GM23338 (cell line): ENCODE measurements at regions not wholly inside any gene's neighbourhood (a gene's known extent, or its start where the extent isn't known, plus 50 kb on each side); places are given as distances from the start of the nearest gene placed in this dataset.

ENCODE experiments used
- ATAC-seq: fragments of 200-7000 bp; cut with Tn5 transposase; 3 replicates; pipeline ENCODE4 v1.9.1; 2020
- DNase-seq: peaks from one replicate; pipeline ENCODE4 v3.0.0-alpha.2; 2015; ENCODE audit warnings: low spot score
- H2AFZ ChIP-seq: fragments of 200-600 bp; sonication (generic); 2 replicates; pipeline ENCODE4 v1.8.0; 2016; ENCODE audit warnings: antibody characterized with exemption, mild to moderate bottlenecking, moderate library complexity
- H3F3A ChIP-seq: fragments of 200-600 bp; sonication (generic); replicated peaks from 2 replicates; pipeline ENCODE4 v1.8.0; 2017; ENCODE audit warnings: antibody characterized with exemption, mixed run types, low read depth
- H3K27ac ChIP-seq: fragments of 200-600 bp; sonication (generic); 2 replicates; pipeline ENCODE4 v1.6.1; 2016; ENCODE audit warnings: low read depth
- H3K27me3 ChIP-seq: fragments of 200-600 bp; sonication (generic); 2 replicates; pipeline ENCODE4 v1.8.0; 2016; ENCODE audit warnings: mild to moderate bottlenecking, mixed run types, moderate library complexity; ENCODE audit not compliant: insufficient read depth
- H3K36me3 ChIP-seq: fragments of 200-600 bp; sonication (generic); 2 replicates; pipeline ENCODE4 v1.8.0; 2016; ENCODE audit warnings: mild to moderate bottlenecking; ENCODE audit not compliant: insufficient read depth
- H3K4me1 ChIP-seq: fragments of 200-600 bp; sonication (generic); 2 replicates; pipeline ENCODE4 v1.8.0; 2016; ENCODE audit warnings: mild to moderate bottlenecking, moderate library complexity; ENCODE audit not compliant: insufficient read depth
- H3K4me2 ChIP-seq: fragments of 200-600 bp; sonication (generic); 2 replicates; pipeline ENCODE4 v1.7.1; 2017; ENCODE audit warnings: mixed run types
- H3K4me3 ChIP-seq: fragments of 200-600 bp; sonication (generic); 2 replicates; pipeline ENCODE4 v1.6.1; 2016; ENCODE audit warnings: mixed run types
- H3K79me2 ChIP-seq: fragments of 200-600 bp; sonication (generic); replicated peaks from 2 replicates; pipeline ENCODE4 v1.8.0; 2017; ENCODE audit warnings: mild to moderate bottlenecking; ENCODE audit not compliant: insufficient read depth
- H3K9me2 ChIP-seq: fragments of 200-600 bp; sonication (generic); 2 replicates; pipeline ENCODE4 v1.8.0; 2017; ENCODE audit not compliant: insufficient read depth
- H4K20me1 ChIP-seq: fragments of 200-600 bp; sonication (generic); replicated peaks from 2 replicates; pipeline ENCODE4 v1.8.0; 2017; ENCODE audit warnings: mild to moderate bottlenecking; ENCODE audit not compliant: insufficient read depth
- H3K27ac Mint-ChIP-seq: 2 replicates; pipeline ENCODE4 v1.8.0; 2020; ENCODE audit warnings: inconsistent platforms, mild to moderate bottlenecking, moderate library complexity, mixed read lengths
- H3K27me3 Mint-ChIP-seq: 3 replicates; pipeline ENCODE4 v1.8.0; 2022; ENCODE audit warnings: low read depth, mild to moderate bottlenecking, moderate library complexity, mixed read lengths, inconsistent platforms; ENCODE audit not compliant: insufficient read depth, poor library complexity
- H3K36me3 Mint-ChIP-seq: 3 replicates; pipeline ENCODE4 v1.8.0; 2021; ENCODE audit warnings: low read depth, mild to moderate bottlenecking, inconsistent platforms, moderate library complexity, mixed read lengths
- H3K4me1 Mint-ChIP-seq: 3 replicates; pipeline ENCODE4 v1.8.0; 2020; ENCODE audit warnings: mild to moderate bottlenecking, inconsistent platforms, mixed read lengths
- H3K4me3 Mint-ChIP-seq: 3 replicates; pipeline ENCODE4 v1.8.0; 2021; ENCODE audit warnings: moderate library complexity, mild to moderate bottlenecking, inconsistent platforms, mixed read lengths
- H3K9me3 Mint-ChIP-seq: 3 replicates; pipeline ENCODE4 v1.8.0; 2020; ENCODE audit warnings: moderate library complexity, mild to moderate bottlenecking, inconsistent platforms, mixed read lengths
- CREB1 ChIP-seq: fragments of 250-450 bp; sonication (Bioruptor Pico); IDR thresholded peaks from 2 replicates; pipeline ENCODE4 v1.5.0; 2020; ENCODE audit warnings: low read depth, mild to moderate bottlenecking, moderate library complexity
- CTCF ChIP-seq, 2 experiments: fragments of 200-600 bp in 1 of 2; sonication (generic) in 1 of 2; conservative IDR thresholded peaks; 2 replicates each; pipeline versions ENCODE4 v1.5.1 to v1.6.1; 2016 to 2017; ENCODE audit warnings: antibody characterized with exemption in 2 of 2, low read depth in 2 of 2, mild to moderate bottlenecking in 2 of 2, moderate library complexity in 1 of 2
- ETS1 ChIP-seq: IDR thresholded peaks from 2 replicates; pipeline ENCODE4 v1.6.1; 2016; ENCODE audit warnings: antibody characterized with exemption
- EZH2 ChIP-seq: fragments of 200-600 bp; sonication (generic); IDR thresholded peaks from one replicate; pipeline ENCODE4 v1.8.0; 2017; ENCODE audit warnings: antibody characterized with exemption, mild to moderate bottlenecking, low read depth; ENCODE audit not compliant: unreplicated experiment
- EZH2phosphoT487 ChIP-seq: fragments of 200-600 bp; sonication (generic); IDR thresholded peaks from one replicate; pipeline ENCODE4 v1.8.1; 2018; ENCODE audit warnings: antibody characterized with exemption; ENCODE audit not compliant: unreplicated experiment
- JUNB ChIP-seq: IDR thresholded peaks from one replicate; pipeline ENCODE4 v1.6.1; 2016; ENCODE audit warnings: antibody characterized with exemption; ENCODE audit not compliant: unreplicated experiment
- NANOG ChIP-seq: IDR thresholded peaks from 2 replicates; pipeline ENCODE4 v1.6.1; 2016; ENCODE audit warnings: antibody characterized with exemption, borderline replicate concordance
- POLR2AphosphoS5 ChIP-seq: IDR thresholded peaks from 2 replicates; pipeline ENCODE4 v1.6.1; 2016; ENCODE audit warnings: antibody characterized with exemption, low read depth
- REST ChIP-seq: IDR thresholded peaks from one replicate; pipeline ENCODE4 v1.6.1; 2018; ENCODE audit warnings: antibody characterized with exemption; ENCODE audit not compliant: unreplicated experiment
- STAT1 ChIP-seq: IDR thresholded peaks from one replicate; pipeline ENCODE4 v1.6.1; 2016; ENCODE audit warnings: antibody characterized with exemption; ENCODE audit not compliant: unreplicated experiment
- ZNF114 ChIP-seq: fragments of 250-450 bp; sonication (Bioruptor Pico); IDR thresholded peaks from 2 replicates; pipeline ENCODE4 v1.5.0; 2020; ENCODE audit warnings: mild to moderate bottlenecking, moderate library complexity
- ZNF331 ChIP-seq: fragments of 250-450 bp; sonication (Bioruptor Pico); IDR thresholded peaks from 2 replicates; pipeline ENCODE4 v1.5.0; 2020; ENCODE audit warnings: low read depth, mild to moderate bottlenecking, moderate library complexity

GRCh38 chr10:4517746-4518145, 308.3 kb upstream of the AKR1E2 start (continued):
- TF ChIP-seq POLR2AphosphoS5 (no peak), EZH2 (no peak), NANOG (no peak), JUNB (no peak), EZH2phosphoT487 (no peak), CTCF (conservative IDR thresholded peaks at IDR 0.05; ENCODE audit: low read depth in 2 of 2) (no peak)

- no peaks in the 10 kb centered on the region for H3K4me1 ChIP-seq
- H3K9me2 ChIP-seq, result no peaks in the 10 kb centered on the region
- H3K27me3 ChIP-seq, result no peaks in the 10 kb centered on the region
- no peaks in the 10 kb centered on the region for H3K9me3 Mint-ChIP-seq
- H3K27ac ChIP-seq, result no peak overlapping the region
- H3K27me3 Mint-ChIP-seq, result no peaks in the 10 kb centered on the region
- H3K4me3 Mint-ChIP-seq, result no peak overlapping the region
- H3K4me3 ChIP-seq, result no peak overlapping the region
- no peak overlapping the region for H2AFZ ChIP-seq
- no peaks in the 10 kb centered on the region for H3K79me2 ChIP-seq
- H3K4me2 ChIP-seq, result no peak overlapping the region
- DNase-seq (no peak), ATAC-seq (no peak)
- H3F3A ChIP-seq, result no peaks in the 10 kb centered on the region
- no peaks in the 10 kb centered on the region for H3K36me3 Mint-ChIP-seq
- H3K4me1 Mint-ChIP-seq, result no peaks in the 10 kb centered on the region
- no peaks in the 10 kb centered on the region for H4K20me1 ChIP-seq
- H3K36me3 ChIP-seq, result no peaks in the 10 kb centered on the region
- H3K27ac Mint-ChIP-seq, result no peak overlapping the region
- TF ChIP-seq JUNB (no peak), CREB1 (CRISPR knock-in tag) (no peak), NANOG (no peak), STAT1 (no peak), ETS1 (no peak), ZNF114 (CRISPR knock-in tag) (no peak), ZNF331 (CRISPR knock-in tag) (no peak), REST (no peak), EZH2 (no peak), CTCF (conservative IDR thresholded peaks at IDR 0.05; ENCODE audit: low read depth in 2 of 2) (no peak), EZH2phosphoT487 (no peak)
Measured at GRCh38 chr10:4515721-4516120, 310.3 kb upstream of the AKR1E2 start.
